HG03457 (cell line): ENCODE measurements at regions not wholly inside any gene's neighbourhood (a gene's known extent, or its start where the extent isn't known, plus 50 kb on each side); places are given as distances from the start of the nearest gene placed in this dataset.

ENCODE experiments used
- ATAC-seq: cut with Tn5 transposase; IDR thresholded peaks from one replicate; pipeline ENCODE4 v1.9.1; 2021; ENCODE audit warnings: moderate number of reproducible peaks; ENCODE audit not compliant: unreplicated experiment

DNA sequence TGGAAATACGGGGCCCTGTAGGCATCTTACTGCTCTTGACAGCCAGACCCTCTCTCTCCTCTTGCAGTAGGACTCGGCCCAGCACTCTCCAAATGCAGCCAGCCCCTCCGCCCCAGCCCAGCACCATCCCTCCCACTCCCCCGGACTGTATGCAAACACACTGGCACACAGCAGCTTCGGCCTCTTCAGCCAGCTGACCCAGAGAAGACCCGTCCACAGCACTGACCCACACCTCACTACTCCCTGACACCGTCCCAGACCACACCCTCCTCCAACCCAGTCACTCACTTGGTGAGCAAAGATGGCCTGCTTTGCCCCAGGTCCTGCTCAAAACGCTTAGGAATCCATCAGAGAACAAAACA lies 164.6 kb downstream of the IGLL1 start:
- no peak for ATAC-seq

DNA sequence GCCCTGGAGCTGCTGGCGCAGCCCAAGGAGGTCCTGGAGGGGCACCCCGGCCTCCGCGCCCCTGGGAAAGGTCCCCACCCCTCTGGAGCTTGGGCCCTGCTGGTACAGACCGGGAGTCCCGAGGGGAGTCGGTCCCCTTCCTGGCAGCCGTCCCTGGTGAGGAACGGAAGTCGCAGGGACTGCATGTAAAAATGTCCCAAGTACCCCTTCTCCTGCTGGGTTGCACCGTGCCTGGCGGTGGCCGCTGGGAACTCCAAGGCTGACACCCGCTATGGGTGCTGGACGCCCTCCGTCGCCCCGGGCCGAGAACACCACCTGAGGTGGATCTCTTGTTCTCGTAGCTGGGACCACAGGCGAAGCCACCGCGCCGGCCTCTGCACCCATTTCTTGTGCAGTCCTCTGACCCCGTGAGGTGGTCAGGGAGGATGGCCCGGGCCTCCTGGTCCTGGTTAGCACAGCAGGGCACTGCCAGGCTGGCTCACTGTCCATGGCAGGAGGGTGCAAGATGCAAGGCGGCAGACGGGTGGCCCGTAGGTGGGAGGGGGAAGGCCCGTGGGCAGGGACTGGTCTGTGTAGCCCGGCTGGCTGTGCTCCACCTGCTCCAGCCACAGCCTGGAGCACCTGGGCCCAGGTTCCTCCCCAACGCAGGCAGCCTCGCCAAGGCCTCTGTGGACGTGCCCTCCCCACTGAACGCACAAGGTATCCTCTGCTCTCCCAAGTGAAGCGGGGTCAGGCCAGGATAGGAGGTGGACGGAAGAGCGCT lies 165.2 kb downstream of the IGLL1 start:
- no peak for ATAC-seq

- no peak for ATAC-seq
These were observed 168.4 kb downstream of the IGLL1 start for GRCh38 chr22:23411739-23412138.

GRCh38 chr22:23410411-23410810 lies 169.7 kb downstream of the IGLL1 start:
- no peak for ATAC-seq

GRCh38 chr22:23409976-23410375 lies 170.1 kb downstream of the IGLL1 start:
- ATAC-seq: no peak

DNA sequence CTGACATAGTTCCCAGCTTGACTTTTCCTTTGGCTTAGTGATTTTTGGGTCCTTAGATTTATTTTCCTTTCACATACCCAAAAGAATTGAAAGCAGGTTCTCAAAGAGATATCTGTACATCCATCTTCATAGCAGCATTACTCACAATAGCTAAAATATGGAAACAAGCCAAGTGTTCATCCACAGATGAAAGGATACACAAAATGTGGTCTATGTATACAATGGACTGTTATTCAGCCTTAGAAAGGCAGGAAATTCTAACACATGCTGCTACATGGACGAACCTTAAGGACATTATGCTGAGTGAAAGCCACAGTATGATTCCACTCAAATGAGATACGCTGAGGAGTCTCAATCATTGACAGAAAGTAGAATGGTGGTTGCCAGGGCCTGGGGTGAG lies 171.8 kb downstream of the IGLL1 start:
- no peak for ATAC-seq

- ATAC-seq: no peak
These were observed 174.7 kb downstream of the IGLL1 start for GRCh38 chr22:23405366-23405851.

DNA sequence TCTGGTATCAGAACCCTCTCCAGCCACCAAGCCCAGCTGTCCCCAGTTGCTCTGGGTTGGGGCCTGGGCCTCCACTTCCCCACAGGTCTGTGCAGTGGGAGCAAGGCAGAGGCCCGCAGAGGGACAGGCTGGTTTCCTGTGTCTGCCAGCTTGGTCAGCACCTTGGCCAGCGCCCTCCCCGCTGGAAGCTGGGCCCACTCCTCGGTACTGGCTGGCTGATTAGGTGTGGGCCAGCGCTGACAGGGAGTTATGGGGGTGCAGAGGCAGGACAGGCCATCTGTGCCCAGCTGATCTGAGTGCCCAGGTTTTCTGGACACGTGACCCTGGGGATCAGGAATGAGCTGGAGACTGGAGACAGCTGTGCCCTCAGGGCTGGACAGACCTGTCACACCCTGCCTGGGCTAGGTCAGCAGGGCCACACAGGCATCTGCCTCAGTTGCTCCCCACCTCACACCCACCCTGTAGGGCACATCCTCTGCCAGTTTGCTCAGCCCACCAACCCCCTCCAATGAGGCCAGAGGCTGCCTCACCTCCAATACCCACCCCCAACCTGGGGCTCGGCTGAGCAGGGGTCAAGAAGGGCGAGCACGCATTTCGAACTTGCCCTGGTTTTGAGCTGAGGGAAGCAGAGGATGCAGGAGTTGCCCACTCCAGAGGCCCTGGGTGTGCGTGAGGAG lies 175.3 kb downstream of the IGLL1 start:
- no peak for ATAC-seq

- no peak for ATAC-seq
These were observed 176.1 kb downstream of the IGLL1 start for GRCh38 chr22:23403720-23404688.

GRCh38 chr22:23403152-23403719 lies 176.9 kb downstream of the IGLL1 start:
- no peak for ATAC-seq

DNA sequence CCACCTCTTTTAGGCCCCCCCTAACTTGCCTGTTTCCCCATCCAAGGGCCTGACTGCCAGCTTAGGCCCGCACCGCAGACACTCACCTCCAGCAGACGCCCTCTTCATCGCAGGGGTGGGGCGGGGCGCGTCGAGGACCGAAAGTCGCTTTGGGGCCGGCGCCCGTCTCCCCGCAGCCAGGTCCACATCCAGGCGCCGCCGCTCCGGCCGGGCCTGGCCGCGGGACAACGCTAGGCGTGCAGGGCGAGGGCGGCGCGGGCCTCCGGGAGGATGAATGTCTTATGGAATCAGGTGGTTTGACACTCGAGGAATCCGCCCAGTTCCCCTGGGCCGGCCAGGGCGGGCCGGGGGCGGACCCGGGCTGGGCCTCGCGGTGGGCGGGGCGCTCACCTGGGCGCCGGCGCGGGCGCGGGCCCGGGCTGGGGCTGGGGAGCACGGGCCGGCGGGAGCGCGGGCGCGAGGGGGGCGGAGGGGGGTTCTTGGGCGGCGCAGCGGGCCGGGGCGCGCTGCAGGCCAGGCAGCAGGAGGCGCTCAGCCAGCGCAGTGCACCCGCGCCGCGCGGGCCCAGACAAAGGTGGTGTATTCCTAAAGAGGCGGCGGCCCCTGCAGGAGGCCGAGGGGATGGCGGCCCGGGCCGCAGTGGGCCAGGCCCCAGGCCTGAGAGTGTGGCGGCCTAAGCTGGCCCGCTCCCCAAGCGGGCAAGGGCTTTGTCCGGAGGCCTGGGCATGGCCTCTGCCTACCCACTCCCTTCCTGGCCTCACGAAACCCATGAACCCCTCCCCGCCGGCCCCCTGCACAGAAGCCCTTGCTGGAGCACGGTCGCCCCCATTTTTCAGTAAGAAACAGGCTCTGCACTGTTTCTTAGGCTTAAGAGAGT lies 177.6 kb downstream of the IGLL1 start:
- no peak for ATAC-seq

- no peak for ATAC-seq
These were observed 178.2 kb downstream of the IGLL1 start for GRCh38 chr22:23401910-23402274.

DNA sequence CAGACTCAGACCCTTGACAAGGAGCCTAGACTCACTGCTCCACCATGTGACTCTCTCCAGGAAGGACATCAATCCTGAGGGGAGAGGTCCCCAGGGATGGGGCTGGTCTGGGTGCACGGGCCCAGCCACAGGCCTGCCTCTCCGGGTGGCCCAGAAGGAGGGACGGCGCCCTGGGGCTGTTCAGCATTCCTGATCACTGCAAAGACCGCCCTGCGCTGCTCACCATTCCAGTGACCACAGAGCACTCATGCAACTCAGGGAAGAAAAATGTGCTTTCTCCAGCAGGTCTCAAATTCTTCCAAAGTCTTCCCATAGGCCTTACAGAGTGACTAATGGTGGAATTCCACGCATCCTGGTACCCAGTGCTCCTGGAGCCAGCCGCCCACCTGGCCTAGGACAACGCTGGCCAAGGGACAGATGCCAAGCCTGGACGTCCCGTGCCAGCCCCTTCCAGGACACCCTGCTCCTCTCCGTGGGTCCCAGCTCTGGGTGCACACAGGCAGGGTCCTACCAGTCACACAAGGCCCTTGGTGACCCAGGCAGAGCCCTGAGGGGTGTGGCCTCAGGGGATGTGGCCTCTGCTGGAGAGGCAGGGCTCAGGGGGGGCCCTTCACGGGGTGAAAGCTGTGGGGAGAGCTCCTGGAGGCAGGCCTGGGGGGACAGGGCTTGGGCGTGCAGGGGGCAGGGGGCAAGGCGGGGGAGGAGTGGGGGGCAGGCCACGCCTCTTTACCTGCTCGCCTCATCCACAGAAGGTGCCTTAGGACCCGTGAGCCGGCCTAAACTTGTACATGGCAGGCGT lies 178.8 kb downstream of the IGLL1 start:
- no peak for ATAC-seq

- ATAC-seq: no peak
These were observed 179.7 kb downstream of the IGLL1 start for GRCh38 chr22:23400286-23400981.

DNA sequence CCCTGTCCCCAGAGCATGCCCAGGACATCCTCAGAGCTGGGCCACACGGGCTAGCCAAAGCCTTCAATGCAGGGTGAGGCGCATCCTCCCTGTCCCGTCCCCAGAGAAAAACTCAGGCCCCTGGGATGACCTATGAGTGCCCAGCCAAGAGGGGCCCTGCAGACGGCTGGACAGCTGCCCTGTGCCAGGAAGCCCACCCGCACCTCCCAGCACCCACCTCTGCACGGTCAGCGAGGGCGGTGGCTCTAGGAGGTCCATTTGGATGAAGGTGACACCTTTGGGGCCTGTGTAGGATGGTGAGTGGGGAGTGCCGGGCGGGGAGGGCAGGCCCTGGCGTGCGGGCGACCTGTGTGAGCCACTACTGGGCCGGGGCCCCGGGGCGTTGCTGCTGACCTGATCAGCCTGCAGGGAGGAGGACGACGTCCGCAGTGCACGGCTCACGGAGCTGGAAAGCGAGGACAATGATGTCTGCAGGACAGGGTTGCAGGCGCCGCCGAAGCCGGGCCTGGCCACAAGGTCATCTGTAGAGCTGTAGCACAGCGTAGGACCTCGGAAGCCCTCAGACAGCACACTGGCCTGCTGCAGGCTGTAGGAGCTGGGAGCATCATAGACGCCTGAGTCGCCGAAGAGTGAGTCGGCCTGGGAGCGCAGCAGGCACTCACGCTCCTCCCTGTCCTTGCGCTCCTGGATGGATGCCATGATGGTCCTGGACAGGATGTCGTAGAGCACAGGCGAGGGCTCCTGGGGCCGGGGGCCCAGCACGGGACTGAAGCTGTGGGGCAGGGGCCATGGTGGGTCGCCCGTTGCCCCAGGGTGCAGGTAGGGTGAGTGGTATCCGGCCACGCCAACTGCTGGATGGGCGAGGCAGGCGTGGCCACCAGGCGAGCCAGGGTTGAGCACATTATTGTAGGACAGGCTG lies 180.5 kb downstream of the IGLL1 start:
- ATAC-seq: no peak

- ATAC-seq: no peak
These were observed 181.3 kb downstream of the IGLL1 start for GRCh38 chr22:23398701-23399366.
